ENCODE measurements at regions not wholly inside any gene's neighbourhood (a gene's known extent, or its start where the extent isn't known, plus 50 kb on each side); places are given as distances from the start of the nearest gene placed in this dataset.

DNA sequence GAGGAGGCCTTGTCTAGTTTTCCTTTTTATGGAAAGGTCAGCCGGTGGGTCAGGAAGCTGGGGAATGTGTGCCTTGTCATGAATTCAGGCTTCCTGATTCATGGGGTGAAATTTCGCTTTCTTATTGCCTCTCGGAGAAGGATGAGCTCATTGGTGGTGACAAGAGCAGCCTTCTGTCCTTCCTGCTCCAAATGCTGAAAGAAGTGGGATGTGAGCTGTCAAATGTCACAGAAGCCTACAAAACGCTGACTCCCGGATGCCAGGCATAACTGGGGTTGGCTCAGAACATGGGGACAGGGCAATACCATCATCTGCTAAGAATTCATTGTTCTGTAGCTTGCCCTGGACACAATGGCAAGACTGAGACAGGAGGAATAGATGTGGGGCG is 55.8 kb upstream of the FAM136A start:
- Histone ChIP-seq H3K4me1 (no peaks in the 10 kb centered on the region), H3K27me3 (no peaks in the 10 kb centered on the region), H3K27ac (no peak overlapping the region), H3K4me3 (no peak overlapping the region), H3K36me3 (replicated peaks in 1 of 2; ENCODE audit: insufficient read depth in 1 of 2, low read depth in 2 of 2) (no peaks in the 10 kb centered on the region), H3K9me3 (no peaks in the 10 kb centered on the region)
- no peak for TF ChIP-seq POLR2A (IDR thresholded peaks at IDR 0.05)
- TF ChIP-seq, protein P1, sequence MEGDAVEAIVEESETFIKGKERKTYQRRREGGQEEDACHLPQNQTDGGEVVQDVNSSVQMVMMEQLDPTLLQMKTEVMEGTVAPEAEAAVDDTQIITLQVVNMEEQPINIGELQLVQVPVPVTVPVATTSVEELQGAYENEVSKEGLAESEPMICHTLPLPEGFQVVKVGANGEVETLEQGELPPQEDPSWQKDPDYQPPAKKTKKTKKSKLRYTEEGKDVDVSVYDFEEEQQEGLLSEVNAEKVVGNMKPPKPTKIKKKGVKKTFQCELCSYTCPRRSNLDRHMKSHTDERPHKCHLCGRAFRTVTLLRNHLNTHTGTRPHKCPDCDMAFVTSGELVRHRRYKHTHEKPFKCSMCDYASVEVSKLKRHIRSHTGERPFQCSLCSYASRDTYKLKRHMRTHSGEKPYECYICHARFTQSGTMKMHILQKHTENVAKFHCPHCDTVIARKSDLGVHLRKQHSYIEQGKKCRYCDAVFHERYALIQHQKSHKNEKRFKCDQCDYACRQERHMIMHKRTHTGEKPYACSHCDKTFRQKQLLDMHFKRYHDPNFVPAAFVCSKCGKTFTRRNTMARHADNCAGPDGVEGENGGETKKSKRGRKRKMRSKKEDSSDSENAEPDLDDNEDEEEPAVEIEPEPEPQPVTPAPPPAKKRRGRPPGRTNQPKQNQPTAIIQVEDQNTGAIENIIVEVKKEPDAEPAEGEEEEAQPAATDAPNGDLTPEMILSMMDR (IDR thresholded peaks at IDR 0.05), result no peak
- DNase-seq (no peak), ATAC-seq (no peak)
- intact Hi-C loops (cut with DNase I), result no loop called here
- WGBS, 2 donors, result 55 to 74% methylated on average over 6 of the region's 6 CpGs

- intact Hi-C loops (cut with DNase I), result no loop called here
- H3K4me1 ChIP-seq, result no peaks in the 10 kb centered on the region
- DNase-seq (no peak), ATAC-seq (no peak)
- no peak overlapping the region for H3K4me3 ChIP-seq
- TF ChIP-seq, protein P1 (IDR thresholded peaks at IDR 0.05), result no peak
- TF ChIP-seq POLR2A (IDR thresholded peaks at IDR 0.05), result no peak
- no peaks in the 10 kb centered on the region for H3K9me3 ChIP-seq
- no peaks in the 10 kb centered on the region for H3K36me3 ChIP-seq (replicated peaks in 1 of 2; ENCODE audit: insufficient read depth in 1 of 2, low read depth in 2 of 2)
- H3K27me3 ChIP-seq, result no peaks in the 10 kb centered on the region
- WGBS, 2 donors, result 50 to 51% methylated on average over 6 of the region's 6 CpGs
- no peak overlapping the region for H3K27ac ChIP-seq
Observed at GRCh38 chr2:70356941-70357683, 55.2 kb upstream of the FAM136A start.

DNA sequence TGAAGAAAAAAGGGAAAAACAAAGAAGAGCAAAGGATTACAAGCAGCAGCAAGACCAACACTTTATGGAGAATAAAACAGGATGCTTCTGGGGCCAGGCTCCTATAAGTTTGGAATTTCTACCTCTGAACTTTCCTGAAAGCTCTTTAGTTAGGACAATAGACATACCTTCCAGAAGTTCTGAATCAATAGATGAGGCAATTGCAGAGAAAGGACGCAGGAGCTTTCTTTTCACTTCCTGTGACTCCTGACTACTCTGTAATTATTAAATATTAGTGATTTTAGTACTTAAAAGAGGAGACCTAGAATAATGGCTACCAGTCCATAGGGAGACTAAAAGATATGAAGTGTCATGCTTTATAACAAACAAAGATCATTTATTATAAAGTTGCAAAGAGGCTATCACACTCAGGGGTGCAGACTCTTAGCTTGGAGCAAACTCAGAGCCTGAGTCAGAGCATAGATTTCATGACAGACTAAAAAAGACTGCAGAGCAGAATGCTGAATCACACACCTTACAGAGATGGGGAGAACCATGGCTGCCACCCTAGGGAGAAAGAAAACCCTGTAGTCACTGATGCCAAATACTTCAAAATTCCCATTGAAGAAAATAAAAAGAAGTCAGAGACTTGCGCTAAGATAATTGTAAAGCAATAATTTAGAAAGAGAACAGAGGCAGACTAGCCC is 52.5 kb upstream of the FAM136A start:
- Histone ChIP-seq H3K27ac (no peak overlapping the region), H3K4me1 (no peaks in the 10 kb centered on the region), H3K9me3 (no peaks in the 10 kb centered on the region), H3K36me3 (replicated peaks in 1 of 2; ENCODE audit: insufficient read depth in 1 of 2, low read depth in 2 of 2) (no peaks in the 10 kb centered on the region), H3K27me3 (no peaks in the 10 kb centered on the region), H3K4me3 (no peak overlapping the region)
- WGBS, 2 donors, result 65 to 73% methylated on average over 2 of the region's 2 CpGs
- TF ChIP-seq, protein P1 (IDR thresholded peaks at IDR 0.05), result no peak
- TF ChIP-seq POLR2A (IDR thresholded peaks at IDR 0.05), result no peak
- ATAC-seq (no peak), DNase-seq (no peak)
- intact Hi-C loops (cut with DNase I), result no loop called here

Measured in body of pancreas (tissue), 4 donors.